ENCODE measurements at regions not wholly inside any gene's neighbourhood (a gene's known extent, or its start where the extent isn't known, plus 50 kb on each side); places are given as distances from the start of the nearest gene placed in this dataset.

DNA sequence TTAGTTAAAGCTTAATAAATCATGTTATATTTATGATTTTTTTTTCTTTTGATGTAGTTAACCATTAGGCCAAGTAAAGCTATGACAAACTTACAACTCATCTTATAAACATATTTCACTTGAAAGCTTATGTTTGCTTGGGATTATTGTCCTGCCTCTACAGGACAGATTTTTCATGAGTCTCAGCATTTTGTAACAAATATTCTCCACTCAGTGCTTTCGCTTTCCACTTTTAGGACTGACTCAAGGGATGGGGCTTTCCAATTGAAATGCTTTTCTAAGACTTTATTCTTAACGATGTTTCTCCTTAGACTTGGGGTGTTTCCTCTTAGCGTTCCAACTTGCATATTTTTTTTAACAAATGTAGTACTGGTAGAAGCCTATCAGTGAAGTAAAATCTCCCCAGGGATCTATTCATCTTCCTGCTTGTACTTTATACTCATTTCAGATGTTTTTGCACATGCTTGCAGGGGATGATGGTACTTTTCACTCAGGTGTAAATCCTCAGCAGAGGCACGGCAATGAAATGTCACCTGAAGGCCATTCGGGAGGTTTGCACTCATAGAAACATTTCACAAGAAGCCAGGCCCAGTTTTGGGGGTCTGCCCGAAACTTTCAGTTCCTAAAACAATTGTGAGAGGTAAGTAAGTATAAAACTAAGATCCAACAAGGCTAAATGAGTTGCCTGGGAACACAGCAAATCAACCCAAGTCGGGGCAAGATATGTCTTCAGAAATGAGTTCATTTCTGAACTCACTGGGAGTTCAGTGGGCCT, 298.1 kb upstream of the FOXQ1 start:
- Histone ChIP-seq H3K27ac (ENCODE audit: low read depth, low read length) (no peak overlapping the region), H3K36me3 (ENCODE audit: control insufficient read depth in 2 of 3, insufficient read depth in 3 of 3, low read length in 3 of 3) (no peaks in the 10 kb centered on the region), H3K9me3 (ENCODE audit: control insufficient read depth in 2 of 3, low read length in 3 of 3) (no peaks in the 10 kb centered on the region), H3K4me1 (ENCODE audit: control insufficient read depth in 2 of 2, insufficient read depth in 2 of 2, low read length in 2 of 2) (no peaks in the 10 kb centered on the region), H3K27me3 (ENCODE audit: control insufficient read depth in 2 of 2, insufficient read depth in 2 of 2, low read length in 2 of 2) (no peaks in the 10 kb centered on the region), H3K4me3 (ENCODE audit: low read length) (no peak overlapping the region)
- peaks cover 0 to 2% (median 0%) of the 10 kb centered on the region in 7 donors for H3K4me1 Mint-ChIP-seq
- H3K36me3 Mint-ChIP-seq: no peaks in the 10 kb centered on the region
- POLR2A ChIA-PET: no interaction called here
- CTCF ChIA-PET: interaction anchor here (0.7 kb wide), 1 partner anchor 10 kb away, joined by 3 read pairs; no protein-coding TSS in a partner anchor
- no peak for DNase-seq
- no peak overlapping the region for H3K27ac Mint-ChIP-seq
- peaks cover 0 to 5% (median 0%) of the 10 kb centered on the region in 11 donors for H3K9me3 Mint-ChIP-seq
- peaks cover 5 to 43% (median 24%) of the 10 kb centered on the region in 5 donors for H3K27me3 Mint-ChIP-seq
- intact Hi-C loops (cut with micrococcal nuclease): no loop called here
- no peak for ATAC-seq
- H3K4me3 Mint-ChIP-seq: no peak overlapping the region

DNA sequence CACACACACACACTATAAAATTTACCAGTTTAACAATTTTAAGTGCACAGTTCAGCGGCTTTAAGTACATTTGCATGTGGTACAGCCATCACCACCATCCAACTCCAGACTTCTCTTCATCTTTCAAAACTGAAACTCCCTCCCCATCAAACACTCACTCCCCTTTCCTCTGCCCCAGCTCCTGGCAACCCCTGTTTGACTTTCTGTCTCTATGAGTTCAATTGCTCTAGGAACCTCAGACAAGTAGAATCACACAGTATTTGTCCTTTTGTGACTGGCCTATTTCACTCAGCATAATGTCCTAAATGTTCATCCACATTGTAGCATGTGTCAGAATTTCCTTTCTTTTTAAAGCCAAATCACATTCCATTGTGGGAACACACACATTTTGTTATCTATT, 302.8 kb upstream of the FOXQ1 start:
- Mint-ChIP-seq H3K4me3 (no peak overlapping the region), H3K4me1 (peaks cover 0 to 2% (median 0%) of the 10 kb centered on the region in 7 donors), H3K9me3 (peaks cover 0 to 5% (median 0%) of the 10 kb centered on the region in 11 donors), H3K36me3 (no peaks in the 10 kb centered on the region), H3K27me3 (peaks cover 0 to 41% (median 25%) of the 10 kb centered on the region in 5 donors), H3K27ac (no peak overlapping the region)
- Histone ChIP-seq H3K9me3 (ENCODE audit: control insufficient read depth in 2 of 3, low read length in 3 of 3) (no peaks in the 10 kb centered on the region), H3K4me3 (ENCODE audit: low read length) (no peak overlapping the region), H3K27ac (ENCODE audit: low read depth, low read length) (no peak overlapping the region), H3K4me1 (ENCODE audit: control insufficient read depth in 2 of 2, insufficient read depth in 2 of 2, low read length in 2 of 2) (no peaks in the 10 kb centered on the region), H3K27me3 (ENCODE audit: control insufficient read depth in 2 of 2, insufficient read depth in 2 of 2, low read length in 2 of 2) (no peaks in the 10 kb centered on the region), H3K36me3 (ENCODE audit: control insufficient read depth in 2 of 3, insufficient read depth in 3 of 3, low read length in 3 of 3) (no peaks in the 10 kb centered on the region)
- CTCF ChIA-PET: no interaction called here
- DNase-seq: no peak
- intact Hi-C loops (cut with micrococcal nuclease): no loop called here
- ATAC-seq: no peak
- POLR2A ChIA-PET: no interaction called here

DNA sequence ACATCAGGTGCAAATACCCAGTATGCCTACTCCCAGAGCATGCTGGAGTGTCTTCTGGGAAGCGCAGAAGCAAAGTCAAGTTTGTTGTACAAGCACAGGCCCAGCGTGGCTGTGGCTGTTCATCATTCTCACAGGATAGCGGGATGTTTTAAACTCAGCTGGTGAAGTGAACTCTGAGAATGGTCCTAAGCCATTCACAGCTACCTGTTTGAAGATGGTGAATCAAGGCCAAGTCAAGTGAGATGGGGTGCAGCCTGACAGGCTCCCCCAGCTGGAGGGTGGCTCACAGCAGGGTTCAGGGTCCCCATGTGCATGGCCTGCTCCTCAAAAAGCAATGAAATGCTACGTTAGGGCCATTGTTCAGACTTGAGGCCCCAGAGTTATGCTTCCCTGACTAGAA, 304.7 kb upstream of the FOXQ1 start:
- H3K27ac ChIP-seq (ENCODE audit: low read depth, low read length): no peak overlapping the region
- ATAC-seq (no peak), DNase-seq (no peak)
- H3K9me3 ChIP-seq (ENCODE audit: control insufficient read depth in 2 of 3, low read length in 3 of 3): no peaks in the 10 kb centered on the region
- no peaks in the 10 kb centered on the region for H3K36me3 ChIP-seq (ENCODE audit: control insufficient read depth in 2 of 3, insufficient read depth in 3 of 3, low read length in 3 of 3)
- intact Hi-C loops (cut with micrococcal nuclease): no loop called here
- no peaks in the 10 kb centered on the region for H3K27me3 ChIP-seq (ENCODE audit: control insufficient read depth in 2 of 2, insufficient read depth in 2 of 2, low read length in 2 of 2)
- H3K27me3 Mint-ChIP-seq: peaks cover 0 to 31% (median 28%) of the 10 kb centered on the region in 5 donors
- no peak overlapping the region for H3K4me3 ChIP-seq (ENCODE audit: low read length)
- POLR2A ChIA-PET: no interaction called here
- H3K27ac Mint-ChIP-seq: no peak overlapping the region
- no peaks in the 10 kb centered on the region for H3K36me3 Mint-ChIP-seq
- CTCF ChIA-PET: no interaction called here
- peaks cover 0 to 1% (median 0%) of the 10 kb centered on the region in 11 donors for H3K9me3 Mint-ChIP-seq
- H3K4me1 Mint-ChIP-seq: peaks cover 0 to 2% (median 0%) of the 10 kb centered on the region in 7 donors
- no peaks in the 10 kb centered on the region for H3K4me1 ChIP-seq (ENCODE audit: control insufficient read depth in 2 of 2, insufficient read depth in 2 of 2, low read length in 2 of 2)
- H3K4me3 Mint-ChIP-seq: no peak overlapping the region

DNA sequence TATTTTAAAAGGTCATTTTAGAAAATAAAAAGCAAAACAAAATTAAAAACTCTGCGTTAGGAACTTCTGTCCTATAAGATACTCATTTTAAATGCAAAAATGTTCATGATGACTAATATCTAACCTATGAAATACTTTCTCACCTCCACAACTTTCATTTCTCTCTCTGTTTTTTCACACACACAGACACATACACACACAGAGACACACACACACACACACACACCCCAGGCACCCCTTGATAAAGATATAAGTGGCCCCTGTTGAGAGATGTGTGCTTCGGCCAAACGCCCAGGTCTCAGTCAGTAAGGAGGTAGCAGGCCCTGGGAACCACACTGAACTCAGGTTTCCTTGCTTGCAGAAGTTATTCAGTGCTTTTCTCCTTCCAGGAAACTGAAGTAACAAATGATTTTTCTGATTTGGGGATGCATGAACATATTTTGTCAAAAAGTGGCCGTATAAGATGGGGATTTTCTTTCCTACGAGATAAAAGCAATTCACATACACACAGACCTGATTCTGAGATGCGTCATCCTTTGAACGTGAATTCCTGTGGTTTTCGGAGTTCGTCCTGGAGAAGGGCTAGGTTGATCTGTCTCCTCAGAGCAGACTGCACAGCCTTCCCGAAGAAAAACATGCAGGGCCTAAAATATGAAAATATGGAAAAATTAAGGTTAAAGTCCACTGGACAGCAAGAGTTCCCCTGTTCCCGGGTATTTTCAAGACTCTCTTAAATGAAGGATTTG, 306.8 kb upstream of the FOXQ1 start:
- Mint-ChIP-seq H3K27ac (no peak overlapping the region), H3K4me3 (no peak overlapping the region), H3K4me1 (peaks cover 0 to 2% (median 0%) of the 10 kb centered on the region in 7 donors), H3K27me3 (peaks cover 0 to 35% (median 18%) of the 10 kb centered on the region in 5 donors), H3K36me3 (no peaks in the 10 kb centered on the region), H3K9me3 (peaks cover 0 to 1% (median 0%) of the 10 kb centered on the region in 11 donors)
- no peaks in the 10 kb centered on the region for H3K4me1 ChIP-seq (ENCODE audit: control insufficient read depth in 2 of 2, insufficient read depth in 2 of 2, low read length in 2 of 2)
- no peaks in the 10 kb centered on the region for H3K36me3 ChIP-seq (ENCODE audit: control insufficient read depth in 2 of 3, insufficient read depth in 3 of 3, low read length in 3 of 3)
- ChIA-PET CTCF (no interaction called here), POLR2A (no interaction called here)
- ATAC-seq (no peak), DNase-seq (no peak)
- no peak overlapping the region for H3K27ac ChIP-seq (ENCODE audit: low read depth, low read length)
- no peaks in the 10 kb centered on the region for H3K27me3 ChIP-seq (ENCODE audit: control insufficient read depth in 2 of 2, insufficient read depth in 2 of 2, low read length in 2 of 2)
- intact Hi-C loops (cut with micrococcal nuclease): no loop called here
- no peaks in the 10 kb centered on the region for H3K9me3 ChIP-seq (ENCODE audit: control insufficient read depth in 2 of 3, low read length in 3 of 3)
- H3K4me3 ChIP-seq (ENCODE audit: low read length): no peak overlapping the region

DNA sequence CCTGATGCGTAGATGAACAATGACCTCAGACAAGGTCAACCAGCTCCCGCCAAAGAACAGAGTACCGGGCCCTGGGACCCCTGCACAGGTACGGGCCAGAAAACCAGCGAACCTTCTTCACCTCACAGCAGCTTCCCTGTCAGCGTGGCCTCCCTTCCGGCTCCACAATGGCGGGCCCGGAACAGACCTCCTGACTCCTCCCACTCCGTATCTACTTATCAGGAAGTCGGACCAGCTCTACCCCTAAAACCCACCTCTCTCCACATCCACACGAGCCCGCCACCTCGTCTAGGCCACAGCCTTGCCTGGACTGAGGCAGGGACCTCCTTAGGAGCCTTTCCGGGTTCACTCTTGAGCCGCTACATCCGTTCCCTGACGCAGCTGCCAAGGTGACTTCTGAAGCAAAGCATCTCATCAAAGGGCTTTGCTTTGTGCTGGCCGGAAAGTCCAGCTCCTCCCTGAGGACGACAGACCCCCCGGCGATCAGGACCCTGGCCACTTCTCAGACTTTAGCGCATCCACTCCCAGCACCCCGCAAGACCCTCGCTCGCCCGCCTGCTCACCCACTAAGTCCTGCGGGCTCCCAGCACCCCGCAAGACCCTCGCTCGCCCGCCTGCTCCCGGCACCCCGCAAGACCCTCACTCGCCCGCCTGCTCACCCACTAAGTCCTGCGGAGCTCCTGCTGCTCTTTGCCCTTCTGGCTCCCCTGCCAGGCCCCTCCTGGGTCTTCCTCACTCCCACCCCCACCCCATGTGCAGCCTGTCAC, 308.3 kb upstream of the FOXQ1 start:
- Mint-ChIP-seq H3K4me3 (no peak overlapping the region), H3K27me3 (peaks cover 0 to 29% (median 10%) of the 10 kb centered on the region in 5 donors), H3K9me3 (peaks cover 0 to 1% (median 0%) of the 10 kb centered on the region in 11 donors), H3K4me1 (no peaks in the 10 kb centered on the region), H3K36me3 (no peaks in the 10 kb centered on the region), H3K27ac (no peak overlapping the region)
- intact Hi-C loops (cut with micrococcal nuclease): no loop called here
- no peak for DNase-seq
- Histone ChIP-seq H3K27ac (ENCODE audit: low read depth, low read length) (no peak overlapping the region), H3K27me3 (ENCODE audit: control insufficient read depth in 2 of 2, insufficient read depth in 2 of 2, low read length in 2 of 2) (no peaks in the 10 kb centered on the region), H3K4me1 (ENCODE audit: control insufficient read depth in 2 of 2, insufficient read depth in 2 of 2, low read length in 2 of 2) (no peaks in the 10 kb centered on the region), H3K36me3 (ENCODE audit: control insufficient read depth in 2 of 3, insufficient read depth in 3 of 3, low read length in 3 of 3) (no peaks in the 10 kb centered on the region), H3K9me3 (ENCODE audit: control insufficient read depth in 2 of 3, low read length in 3 of 3) (no peaks in the 10 kb centered on the region), H3K4me3 (ENCODE audit: low read length) (no peak overlapping the region)
- ChIA-PET POLR2A (no interaction called here), CTCF (no interaction called here)
- no peak for ATAC-seq

DNA sequence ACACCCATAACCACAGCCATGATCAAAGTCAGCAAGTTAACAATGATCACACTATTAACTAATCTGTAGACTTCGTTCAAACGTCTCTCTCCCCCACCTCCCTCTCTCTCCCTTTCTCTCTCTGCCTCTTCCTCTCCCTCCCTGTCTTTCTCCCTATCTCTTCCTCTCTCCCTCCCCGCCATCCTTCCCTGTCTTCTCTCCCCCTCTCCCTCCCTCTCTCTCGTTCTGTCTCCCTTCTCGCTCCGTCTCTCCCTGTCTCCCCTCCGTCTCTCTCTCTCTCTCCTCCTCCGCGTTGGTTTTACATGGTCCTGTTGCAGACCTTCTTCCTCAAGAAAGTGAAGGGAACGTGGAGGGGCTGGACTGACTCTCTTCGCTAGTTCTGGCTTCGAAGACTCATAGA, 308.9 kb upstream of the FOXQ1 start:
- H3K4me1 ChIP-seq (ENCODE audit: control insufficient read depth in 2 of 2, insufficient read depth in 2 of 2, low read length in 2 of 2): no peaks in the 10 kb centered on the region
- CTCF ChIA-PET: no interaction called here
- H3K27me3 ChIP-seq (ENCODE audit: control insufficient read depth in 2 of 2, insufficient read depth in 2 of 2, low read length in 2 of 2): no peaks in the 10 kb centered on the region
- H3K27me3 Mint-ChIP-seq: peaks cover 0 to 30% (median 16%) of the 10 kb centered on the region in 5 donors
- POLR2A ChIA-PET: no interaction called here
- no peaks in the 10 kb centered on the region for H3K9me3 ChIP-seq (ENCODE audit: control insufficient read depth in 2 of 3, low read length in 3 of 3)
- no peaks in the 10 kb centered on the region for H3K4me1 Mint-ChIP-seq
- DNase-seq: no peak
- H3K9me3 Mint-ChIP-seq: peaks cover 0 to 1% (median 0%) of the 10 kb centered on the region in 11 donors
- no peak for ATAC-seq
- H3K4me3 ChIP-seq (ENCODE audit: low read length): no peak overlapping the region
- H3K4me3 Mint-ChIP-seq: no peak overlapping the region
- H3K36me3 Mint-ChIP-seq: no peaks in the 10 kb centered on the region
- intact Hi-C loops (cut with micrococcal nuclease): no loop called here
- H3K27ac Mint-ChIP-seq: no peak overlapping the region
- H3K36me3 ChIP-seq (ENCODE audit: control insufficient read depth in 2 of 3, insufficient read depth in 3 of 3, low read length in 3 of 3): no peaks in the 10 kb centered on the region
- no peak overlapping the region for H3K27ac ChIP-seq (ENCODE audit: low read depth, low read length)
